Eye (tissue), 1 donor: ENCODE measurements at regions not wholly inside any gene's neighbourhood (a gene's known extent, or its start where the extent isn't known, plus 50 kb on each side); places are given as distances from the start of the nearest gene placed in this dataset.

Experiments
- DNase-seq: peaks from one replicate; pipeline ENCODE4 v3.0.0-alpha.2; 2015

DNA sequence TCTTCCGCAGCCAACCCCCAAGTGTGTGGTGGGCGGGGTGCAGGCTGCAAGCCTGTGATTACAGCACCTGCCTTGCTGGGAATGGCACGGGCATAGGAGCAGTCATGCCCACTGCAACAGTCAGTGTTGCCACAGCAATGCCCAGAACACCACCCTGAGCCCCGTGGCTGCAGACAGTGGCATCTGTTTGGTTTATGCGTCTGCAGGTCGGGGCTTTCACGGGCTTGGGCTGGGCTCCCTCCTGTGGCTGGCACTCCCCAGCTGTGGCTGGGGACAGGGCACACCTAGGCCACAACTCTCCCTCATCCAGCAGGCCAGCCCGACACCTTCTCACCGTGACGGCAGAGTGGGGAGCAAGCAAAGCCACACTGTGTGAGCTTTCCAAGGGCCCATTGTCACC is 115.3 kb upstream of the C1QTNF9B start:
- DNase-seq: no peak

DNA sequence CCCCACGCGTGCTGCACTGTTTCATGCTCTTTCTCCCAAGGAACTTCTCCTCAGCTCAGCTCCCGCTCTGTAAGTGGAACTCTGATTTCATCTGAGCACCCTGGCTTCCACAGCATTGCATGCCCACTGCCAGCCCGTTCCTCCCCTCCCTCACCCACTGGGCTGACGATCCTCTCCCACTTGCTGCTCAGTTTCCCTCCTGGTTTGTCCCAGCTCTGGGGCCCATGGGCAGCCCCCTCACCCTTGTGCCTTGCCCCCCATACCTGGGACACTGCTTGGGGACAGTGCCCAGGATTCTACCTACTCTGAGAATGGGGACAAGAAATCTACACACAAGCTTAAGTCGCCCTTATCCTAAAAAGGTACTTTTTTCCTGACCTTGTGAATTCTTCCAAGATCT is 115.9 kb upstream of the C1QTNF9B start:
- no peak for DNase-seq

DNA sequence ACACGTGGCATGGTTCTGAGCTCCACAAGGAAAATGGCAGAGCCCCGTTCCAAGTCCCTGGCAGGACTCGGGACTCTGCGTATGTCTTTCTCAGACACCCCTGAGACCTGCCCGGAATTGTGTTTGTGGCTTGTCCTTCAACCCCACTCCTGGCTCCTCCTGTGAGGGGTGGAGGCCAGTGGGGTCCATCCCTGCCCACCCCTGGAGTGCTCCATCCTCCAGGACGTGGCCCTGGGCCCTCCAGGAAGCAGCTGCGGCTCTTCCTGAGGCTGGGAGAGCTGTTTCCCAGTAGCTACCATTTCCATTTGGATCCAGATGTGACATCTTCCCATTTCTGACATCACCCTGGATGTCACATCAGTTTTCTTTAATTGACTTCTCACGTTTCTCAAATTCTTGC is 118.7 kb upstream of the C1QTNF9B start:
- no peak for DNase-seq

DNA sequence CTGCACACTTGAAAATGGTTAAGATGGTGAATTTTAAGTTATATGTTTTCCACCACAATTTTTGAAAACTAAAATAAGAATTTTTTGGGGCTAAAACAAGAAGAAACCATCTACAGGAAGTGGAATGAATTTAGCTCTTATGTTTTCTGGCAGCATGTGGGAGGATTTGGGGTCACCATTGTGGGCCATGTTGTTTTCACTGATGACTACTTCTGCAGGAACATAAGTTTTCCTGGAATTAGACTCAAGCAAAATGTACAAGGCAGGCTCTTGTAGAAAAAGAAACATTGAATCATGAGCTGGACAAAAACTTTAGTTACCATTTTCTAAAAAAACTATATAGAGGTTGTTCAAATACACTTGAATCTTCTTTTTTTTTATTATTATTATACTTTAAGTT is 125.3 kb upstream of the C1QTNF9B start:
- no peak for DNase-seq

DNA sequence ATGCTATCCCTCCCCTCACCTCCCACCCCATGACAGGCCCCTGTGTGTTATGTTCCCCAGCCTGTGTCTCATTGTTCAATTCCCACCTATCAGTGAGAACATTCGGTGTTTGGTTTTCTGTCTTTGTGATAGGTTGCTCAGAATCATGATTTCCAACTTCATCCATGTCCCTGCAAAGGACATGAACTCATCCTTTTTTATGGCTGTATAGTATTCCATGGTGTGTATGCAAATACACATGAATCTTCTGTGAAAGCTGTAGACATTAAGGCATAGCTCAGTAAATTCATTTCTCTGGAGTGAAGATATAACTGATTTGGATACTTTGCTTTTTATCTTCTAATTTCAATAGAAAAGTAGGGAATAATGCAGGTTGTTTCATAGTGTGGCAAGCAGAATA is 125.8 kb upstream of the C1QTNF9B start:
- no peak for DNase-seq

DNA sequence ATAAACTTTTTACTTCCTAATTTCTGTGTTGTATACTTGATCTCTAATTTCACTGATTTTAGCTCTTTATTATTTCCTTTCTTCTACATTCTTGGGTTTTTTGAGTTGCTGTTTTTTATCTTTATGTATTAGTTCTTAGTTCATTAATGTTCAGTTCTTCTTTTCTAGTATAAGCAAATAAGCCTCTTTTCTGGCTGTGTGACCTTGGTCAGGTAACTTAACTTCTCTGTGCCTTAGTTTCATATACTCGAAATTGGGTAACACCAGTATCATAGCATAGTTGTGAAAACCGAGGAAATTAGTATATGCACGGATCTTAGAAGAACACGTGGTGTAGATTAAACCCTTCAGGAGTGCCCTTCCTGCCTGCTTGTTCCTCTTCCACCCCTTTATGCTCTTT is 130.2 kb upstream of the C1QTNF9B start:
- DNase-seq: no peak

DNA sequence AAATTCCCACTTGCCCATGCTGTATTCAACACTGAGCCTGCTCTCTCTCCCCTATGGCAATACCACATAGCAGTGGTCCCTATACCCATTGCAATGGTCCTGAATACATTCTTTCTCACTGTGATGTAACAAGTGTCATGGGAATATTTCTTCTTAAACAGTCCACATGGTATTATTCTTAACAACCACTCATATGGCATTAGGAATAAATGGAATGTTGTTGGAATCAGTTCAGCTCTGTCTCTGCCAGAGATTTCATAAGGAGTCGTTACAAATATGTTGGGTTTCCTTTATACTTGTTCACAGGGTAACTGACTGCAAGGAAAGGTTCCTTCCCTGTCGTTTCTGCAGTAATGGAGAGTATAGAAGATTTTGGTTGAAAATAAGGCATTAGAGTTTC is 128.3 kb upstream of the SPATA13 start:
- peak; percentile 41 for DNase-seq

DNA sequence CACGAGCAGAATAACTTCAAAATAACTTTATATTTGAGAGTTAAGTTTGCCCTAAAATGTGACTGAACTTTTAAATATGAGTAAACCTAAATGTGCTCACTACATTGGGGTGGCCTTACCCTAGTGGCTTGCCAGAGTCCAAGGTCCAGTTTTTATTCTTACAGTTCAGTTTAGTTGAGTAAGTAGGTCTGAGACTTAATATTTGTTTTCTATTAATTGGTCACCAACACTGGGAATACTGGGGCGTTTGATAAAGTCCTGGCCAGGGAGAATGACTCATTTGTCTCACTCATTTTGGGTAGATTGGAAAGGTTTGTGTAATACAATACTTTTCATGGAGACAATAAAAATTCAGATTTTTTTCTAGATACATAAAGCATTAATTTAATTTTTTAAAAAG is 127.8 kb upstream of the SPATA13 start:
- DNase-seq: no peak

DNA sequence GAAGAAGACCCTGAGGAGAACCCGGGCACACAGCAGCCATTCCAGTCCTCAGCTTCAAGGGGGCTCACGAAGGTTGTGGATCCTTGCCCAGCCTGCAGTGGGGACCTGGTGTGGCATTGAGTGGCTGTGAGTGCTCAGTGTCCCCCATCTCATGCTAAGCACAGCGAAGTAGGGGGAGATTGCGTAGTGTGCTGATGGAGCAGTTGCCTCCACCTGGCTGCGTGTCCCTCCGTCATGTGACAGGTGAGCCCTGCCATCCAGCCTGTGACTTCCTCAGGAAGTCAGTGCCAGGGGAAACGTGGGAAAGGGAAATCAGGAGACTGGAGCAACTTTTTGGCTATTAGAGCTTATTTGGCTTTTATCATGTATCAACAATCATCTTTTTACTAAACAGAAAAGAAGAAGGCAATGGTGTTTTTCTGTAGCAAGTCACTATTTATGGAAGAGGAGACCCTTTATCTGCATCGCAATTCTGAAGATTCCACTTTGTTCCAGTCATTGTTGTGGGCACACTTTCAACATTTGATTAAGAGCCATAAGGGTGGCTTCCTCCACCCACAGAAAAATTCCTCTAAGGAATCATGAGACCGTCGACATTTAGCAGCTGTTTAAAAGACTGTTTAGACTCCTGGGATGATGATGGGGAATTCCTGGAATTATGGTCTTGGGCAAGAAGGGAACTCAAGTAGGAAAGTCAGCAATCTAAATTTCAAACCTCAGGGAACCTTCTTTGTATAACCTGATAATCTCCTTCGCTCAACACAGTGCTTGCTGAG is 126.8 kb upstream of the SPATA13 start:
- no peak for DNase-seq

DNA sequence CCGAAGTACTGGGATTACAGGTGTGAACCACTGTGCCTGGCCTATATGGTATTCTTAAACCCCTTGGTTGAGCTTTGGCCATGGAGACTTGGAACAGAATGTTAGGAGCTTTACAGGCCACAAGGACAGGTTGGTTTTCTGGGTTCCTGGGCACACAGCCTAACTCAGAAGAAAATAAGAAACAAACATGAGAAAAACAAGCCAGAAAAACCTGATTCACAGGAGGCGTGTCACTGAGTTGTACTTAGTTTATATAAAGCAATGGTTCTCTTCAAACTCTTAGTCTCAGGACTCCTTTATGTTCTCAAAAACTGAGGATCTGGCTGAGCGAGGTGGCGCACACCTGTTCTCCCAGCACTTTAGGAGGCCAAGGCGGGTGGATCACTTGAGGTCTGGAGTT is 125.1 kb upstream of the SPATA13 start:
- no peak for DNase-seq

DNA sequence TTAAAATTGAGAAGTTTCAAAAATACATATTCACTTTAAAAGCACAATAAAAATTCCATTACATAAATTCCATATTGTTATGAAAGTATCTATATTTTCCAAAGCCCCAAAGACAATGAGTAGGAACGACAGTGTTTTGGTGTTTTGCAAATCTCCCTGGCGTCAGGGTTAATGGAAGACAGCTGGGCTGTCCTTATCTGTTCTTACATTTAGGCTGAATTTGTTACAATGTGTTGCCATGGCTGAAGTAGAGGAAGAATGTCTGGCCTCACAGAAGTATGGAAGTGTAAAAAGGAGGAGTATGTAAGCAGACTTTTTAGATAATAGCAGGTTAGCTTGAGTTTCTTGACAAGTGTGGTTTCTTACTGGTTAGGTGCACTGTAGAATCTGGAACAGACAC is 124.4 kb upstream of the SPATA13 start:
- DNase-seq: peak; percentile 59

DNA sequence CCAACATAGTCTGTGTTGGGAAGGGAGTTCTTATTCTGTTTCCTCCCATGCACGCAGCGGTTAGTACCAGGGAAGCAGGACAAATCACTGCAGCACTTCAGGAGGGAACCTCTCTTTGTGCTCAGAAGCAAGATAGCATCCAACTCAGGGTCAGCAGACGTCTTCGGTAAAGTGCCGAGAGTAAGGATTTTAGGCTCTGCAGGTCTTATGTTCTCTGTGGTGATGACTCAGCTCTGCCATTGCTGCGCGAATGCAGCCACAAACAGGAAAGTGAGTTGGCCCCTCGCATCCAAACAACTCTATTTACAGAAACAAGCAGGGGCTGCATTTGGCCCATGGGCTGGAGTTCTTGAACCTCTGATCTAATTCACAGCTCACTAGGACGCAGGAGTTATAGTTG is 122.1 kb upstream of the SPATA13 start:
- DNase-seq: no peak

DNA sequence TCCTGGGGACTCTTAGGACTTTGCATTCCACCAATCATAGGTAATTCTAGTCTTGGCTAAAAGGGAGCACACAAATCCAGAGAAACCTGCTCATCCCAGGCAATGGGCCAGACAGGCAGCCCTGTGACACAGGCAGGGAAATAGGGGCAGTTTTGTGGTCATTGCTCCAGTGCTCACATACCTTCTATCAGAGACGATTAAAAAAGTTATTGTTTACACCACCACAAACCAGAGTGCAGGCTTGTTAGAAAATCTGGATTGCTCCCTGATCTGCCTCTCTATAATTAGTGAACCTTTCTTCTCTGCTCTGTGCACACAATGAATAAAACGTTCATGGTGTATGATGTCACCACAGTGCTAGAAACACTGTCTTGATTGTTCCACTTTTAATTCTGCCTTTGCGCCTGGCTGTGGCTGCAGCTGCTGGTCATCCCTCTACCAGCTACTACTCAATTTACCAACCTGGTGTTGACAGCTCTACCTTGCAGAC is 121.6 kb upstream of the SPATA13 start:
- peak; percentile 70 for DNase-seq

DNA sequence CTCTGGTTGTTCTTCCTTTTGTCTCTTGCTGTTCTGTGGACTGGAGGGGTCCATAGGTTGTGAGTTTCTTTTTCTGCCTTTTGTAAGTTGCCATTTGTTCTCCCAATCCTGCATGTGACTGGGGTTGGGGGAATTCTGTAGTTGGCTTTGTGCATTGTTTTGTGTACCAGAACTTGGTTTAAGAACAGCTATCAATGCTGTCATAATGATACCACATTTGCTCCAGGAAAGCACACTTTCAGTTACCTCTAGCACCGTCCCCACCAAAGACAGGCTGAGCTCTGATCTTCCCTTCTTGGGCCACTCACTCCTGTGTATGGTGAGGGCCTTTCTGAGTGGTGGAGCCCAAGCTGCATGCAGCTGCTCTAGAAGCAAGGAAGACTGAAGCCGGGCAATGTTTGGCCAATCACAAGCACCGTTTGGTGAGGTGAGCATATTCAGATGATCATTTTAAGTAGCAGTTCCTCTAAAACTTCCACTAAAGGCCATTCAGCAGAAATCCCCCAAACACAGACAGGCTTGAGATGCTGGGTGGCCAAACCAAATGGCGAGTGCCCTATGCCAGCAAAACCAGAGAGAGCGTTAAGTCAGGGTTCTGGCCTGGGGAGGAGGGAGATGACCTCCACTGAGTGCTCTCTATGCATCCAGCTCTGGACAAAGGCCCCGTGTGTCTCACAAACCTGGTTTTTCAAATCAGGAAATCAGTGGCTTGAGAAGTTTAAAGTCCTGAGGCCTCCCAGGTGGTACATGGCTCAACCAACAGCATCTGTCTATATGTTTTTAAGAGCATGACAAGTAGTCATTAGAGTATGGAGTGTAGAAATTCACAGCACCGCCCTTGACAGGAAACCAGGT is 120.7 kb upstream of the SPATA13 start:
- DNase-seq: no peak

DNA sequence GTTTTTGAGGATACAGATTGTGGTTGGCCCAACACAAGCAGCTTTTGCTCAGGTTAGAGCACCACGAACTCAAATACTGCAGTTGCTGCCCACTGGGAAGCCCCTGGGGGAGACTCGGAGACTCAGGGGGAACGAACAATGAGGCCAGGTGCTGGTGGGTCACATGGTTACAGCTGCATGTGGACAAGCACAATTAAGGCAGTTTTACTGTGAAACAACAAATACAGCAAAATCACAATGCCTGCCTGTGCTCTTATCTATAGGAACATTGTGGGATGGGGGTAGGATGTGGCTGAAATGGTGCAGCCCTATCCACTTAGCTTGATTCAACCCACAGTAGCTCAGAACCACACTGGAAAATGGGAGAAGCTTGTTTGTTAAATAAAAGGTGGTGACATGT is 119.7 kb upstream of the SPATA13 start:
- no peak for DNase-seq

DNA sequence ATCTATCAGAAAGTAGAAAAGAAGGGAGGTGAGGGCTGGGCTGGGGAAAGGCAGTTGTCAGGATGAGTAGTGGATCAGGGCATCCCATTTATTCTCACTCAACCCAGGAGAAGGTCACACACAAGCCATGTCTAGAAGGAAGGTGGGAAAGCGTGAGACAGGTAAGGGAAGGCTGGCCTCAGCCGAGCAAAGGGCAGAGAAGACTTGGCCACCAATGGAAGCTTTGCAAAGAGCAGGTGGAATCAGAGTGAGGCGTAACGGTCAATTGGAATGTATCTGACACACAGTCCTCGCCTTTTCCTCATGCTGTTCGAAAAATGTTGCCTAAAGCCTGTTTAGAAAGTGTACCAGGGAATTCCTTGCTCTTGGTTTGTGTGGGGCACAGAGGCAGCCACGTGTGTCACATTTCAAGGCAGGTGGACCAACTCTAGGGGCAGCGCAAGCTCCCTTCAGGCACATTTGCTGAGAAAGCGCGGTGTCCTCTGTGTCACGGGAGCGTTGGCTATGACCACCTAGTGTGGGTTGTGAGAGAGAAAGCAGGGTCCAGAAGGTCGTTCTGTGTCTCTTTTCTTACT is 118.8 kb upstream of the SPATA13 start:
- no peak for DNase-seq

DNA sequence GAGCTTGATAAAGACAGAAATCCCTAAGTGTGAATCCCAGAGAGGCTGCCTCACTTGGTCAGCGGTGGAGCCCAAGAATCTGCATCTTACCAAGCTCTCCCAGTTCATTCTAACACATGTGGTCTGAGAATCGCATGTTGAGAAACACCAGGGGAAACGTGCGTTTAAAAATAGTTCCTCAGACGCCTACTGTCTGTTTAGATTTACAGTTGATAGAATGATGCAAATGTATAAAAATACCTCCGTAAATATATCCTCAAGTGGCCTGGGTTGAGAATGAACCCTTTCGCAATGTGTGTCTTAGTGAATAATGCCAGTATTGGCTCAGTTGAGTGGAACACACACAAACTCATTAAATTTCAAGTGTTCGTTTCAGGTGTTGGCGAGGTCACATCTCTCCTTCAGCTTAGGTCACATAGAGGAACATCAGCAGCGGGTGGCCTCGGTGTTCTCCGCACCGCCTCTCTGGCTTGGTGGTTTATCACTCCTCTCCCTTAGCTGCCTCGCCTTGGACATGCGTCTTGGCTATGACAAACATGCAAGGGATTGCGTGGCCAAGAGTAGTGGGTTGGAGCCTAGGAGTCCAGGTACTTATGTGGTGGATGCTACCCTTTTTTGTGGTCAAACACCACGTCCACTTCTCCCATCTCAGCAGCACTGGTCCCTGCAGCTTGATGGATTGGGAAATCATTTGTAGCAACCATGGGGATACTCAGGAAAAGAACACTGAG is 117.6 kb upstream of the SPATA13 start:
- no peak for DNase-seq

DNA sequence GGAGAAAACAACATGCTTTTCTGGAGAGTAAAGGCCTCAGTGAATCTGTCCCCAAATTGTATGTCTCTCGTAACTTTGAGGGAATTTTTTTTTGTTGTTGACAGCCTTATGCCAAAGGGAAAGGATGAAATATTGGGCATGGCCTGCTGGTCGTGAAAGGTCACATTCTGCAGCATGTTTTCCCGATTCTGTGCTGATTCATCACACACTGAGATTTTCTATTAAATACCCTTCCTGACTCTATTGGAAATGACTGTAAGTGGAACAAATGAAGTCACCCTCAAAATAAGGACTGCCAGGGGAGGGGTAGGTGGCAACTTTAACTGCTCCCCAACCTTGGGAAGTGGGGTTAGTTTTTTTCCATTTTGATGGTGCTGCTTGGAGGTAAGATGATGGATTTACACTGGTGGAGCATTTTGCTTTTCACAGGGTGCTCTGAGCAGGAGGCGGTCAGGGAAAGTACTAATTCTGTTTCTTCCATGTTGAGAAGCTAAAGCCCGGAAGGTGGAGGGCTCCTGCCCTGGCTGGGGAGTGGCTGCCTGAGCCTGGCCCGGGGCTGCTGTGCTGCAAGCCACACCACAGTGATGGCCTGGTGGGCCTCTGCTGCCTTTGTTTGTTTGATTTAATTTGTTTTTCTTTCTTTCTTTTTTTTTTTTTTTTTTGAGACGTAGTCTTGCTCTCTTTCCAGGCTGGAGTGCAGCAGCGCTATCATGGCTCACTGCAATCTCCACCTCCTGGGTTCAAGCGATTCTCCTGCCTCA is 116.8 kb upstream of the SPATA13 start:
- no peak for DNase-seq

DNA sequence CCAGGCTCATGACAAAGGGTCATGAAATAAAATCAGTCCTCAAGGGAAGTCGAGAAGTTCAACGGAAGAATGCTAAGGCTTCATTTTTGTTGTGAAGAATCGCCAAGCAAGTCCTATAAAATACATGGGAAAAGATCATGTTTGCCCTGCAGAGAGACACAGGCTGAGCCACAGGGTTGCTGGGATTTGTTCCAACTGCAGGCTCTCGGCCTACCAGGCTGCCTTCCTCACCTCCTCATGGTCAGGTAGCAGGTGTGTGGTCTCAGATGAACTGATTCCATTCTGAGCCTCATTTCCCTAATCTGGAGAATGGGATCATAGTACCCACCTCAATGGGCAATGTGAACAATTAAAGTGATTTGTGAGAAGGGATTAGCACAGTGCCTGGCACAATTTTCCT is 114.9 kb upstream of the SPATA13 start:
- DNase-seq: no peak

DNA sequence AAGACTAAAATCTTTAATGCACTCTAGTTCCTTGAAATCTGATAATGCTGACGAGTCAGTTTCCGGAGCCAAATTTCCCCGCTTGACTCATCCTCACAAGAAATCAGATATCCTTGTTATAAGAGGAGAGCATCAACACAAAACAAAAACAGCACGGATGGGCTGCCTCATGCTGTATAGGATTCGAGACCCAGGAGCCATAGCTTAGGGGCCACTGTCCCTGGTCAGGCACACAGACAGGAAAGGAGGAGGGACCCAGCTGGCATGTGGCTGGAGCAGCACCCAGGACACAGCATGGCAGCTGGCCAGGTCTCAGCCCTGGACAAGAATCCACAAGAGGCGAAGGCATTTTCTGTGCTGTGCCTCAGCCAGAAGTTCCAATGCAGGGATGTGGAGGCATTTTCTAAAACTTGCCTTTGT is 110.2 kb upstream of the SPATA13 start:
- no peak for DNase-seq

DNA sequence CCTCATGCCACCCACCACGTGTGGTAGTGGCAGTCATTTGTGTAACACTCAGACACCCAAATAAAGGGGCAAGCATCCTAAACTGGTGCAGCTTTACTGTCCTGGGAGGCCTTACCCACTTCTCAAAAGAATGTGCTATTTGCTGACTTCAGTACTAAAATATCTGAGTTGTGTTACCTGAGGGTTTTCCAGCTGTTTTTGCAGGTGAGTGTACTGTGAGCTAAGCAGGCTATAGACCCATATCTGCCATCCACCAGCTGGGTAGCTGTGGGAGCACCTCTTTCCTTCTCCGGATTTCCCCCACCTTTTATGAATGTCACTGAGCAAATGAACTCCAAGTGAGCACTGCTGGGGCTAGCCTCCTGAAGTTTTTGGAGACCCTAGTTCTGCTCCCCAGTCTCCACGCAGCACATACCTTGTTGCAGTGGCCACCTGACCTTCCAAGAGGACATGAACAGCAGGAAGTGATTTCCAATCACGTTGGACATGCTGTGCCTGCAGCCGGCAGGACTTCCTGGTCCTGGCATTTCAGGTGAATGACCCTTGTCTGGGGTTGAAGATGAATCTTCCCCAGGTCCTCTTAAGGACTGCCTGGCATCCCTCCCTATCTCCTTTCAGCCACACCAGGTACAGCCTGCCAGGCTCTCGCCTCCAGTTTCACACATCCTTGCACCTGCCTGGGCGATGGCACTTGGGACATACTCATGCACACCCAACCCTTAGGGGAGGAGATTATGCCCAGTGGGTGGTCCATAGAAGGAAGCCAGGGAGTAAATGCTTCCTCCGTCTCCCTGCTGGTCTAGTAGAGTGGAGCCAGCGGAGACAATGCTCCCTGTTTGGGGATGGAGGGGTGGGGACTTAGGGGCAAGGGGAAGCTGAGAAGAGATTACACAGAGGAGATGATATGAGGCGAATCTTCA is 109.5 kb upstream of the SPATA13 start:
- DNase-seq: no peak
